Activated CD8-positive, alpha-beta memory T cell treated with anti-CD3 and anti-CD28 coated beads for 4 hours (primary cell): ENCODE measurements at regions not wholly inside any gene's neighbourhood (a gene's known extent, or its start where the extent isn't known, plus 50 kb on each side); places are given as distances from the start of the nearest gene placed in this dataset.
"Not testable (repeated sequence)": the region's sequence is repeated elsewhere in the genome, so short reads cannot be mapped to it uniquely, and the experiment has no call there.

Experiments used
- DNase-seq, 2 donors: peaks; one replicate each; pipeline ENCODE4 v3.0.0-alpha.2; 2020; ENCODE audit warnings: low read depth in 2 of 2

GRCh38 chr6:156601152-156602065, 175.8 kb upstream of the ARID1B start:
- DNase-seq = no peak

GRCh38 chr6:156600678-156601077, 176.5 kb upstream of the ARID1B start:
- no peak for DNase-seq

- no peak for DNase-seq
Observed at GRCh38 chr6:156599978-156600590, 177.1 kb upstream of the ARID1B start.

GRCh38 chr6:156599366-156599765, 177.8 kb upstream of the ARID1B start:
- DNase-seq = no peak

GRCh38 chr6:156598855-156599180, 178.4 kb upstream of the ARID1B start:
- no peak for DNase-seq

GRCh38 chr6:156598071-156598854, 178.9 kb upstream of the ARID1B start:
- no peak for DNase-seq

- DNase-seq = no peak
Observed at GRCh38 chr6:156597095-156597494, 180.1 kb upstream of the ARID1B start.

- no peak for DNase-seq
Observed at GRCh38 chr6:156595476-156595875, 181.7 kb upstream of the ARID1B start.

- no peak for DNase-seq
Observed at GRCh38 chr6:156593893-156594292, 183.3 kb upstream of the ARID1B start.

GRCh38 chr6:156593127-156593526, 184.1 kb upstream of the ARID1B start:
- no peak for DNase-seq

GRCh38 chr6:156590482-156590881, 186.7 kb upstream of the ARID1B start:
- no peak for DNase-seq

GRCh38 chr6:156589281-156589680, 187.9 kb upstream of the ARID1B start:
- no peak for DNase-seq

GRCh38 chr6:156587751-156588301, 189.4 kb upstream of the ARID1B start:
- no peak for DNase-seq

GRCh38 chr6:156587071-156587470, 190.1 kb upstream of the ARID1B start:
- no peak for DNase-seq

GRCh38 chr6:156585859-156586258, 191.3 kb upstream of the ARID1B start:
- no peak for DNase-seq

- DNase-seq = not testable (repeated sequence)
Observed at GRCh38 chr6:156584121-156584520, 193.1 kb upstream of the ARID1B start.

- no peak for DNase-seq
Observed at GRCh38 chr6:156583083-156583482, 194.1 kb upstream of the ARID1B start.

GRCh38 chr6:156582509-156582992, 194.6 kb upstream of the ARID1B start:
- no peak for DNase-seq

- DNase-seq = no peak
Observed at GRCh38 chr6:156579564-156579963, 197.6 kb upstream of the ARID1B start.

GRCh38 chr6:156577749-156578148, 199.4 kb upstream of the ARID1B start:
- DNase-seq = no peak

- no peak for DNase-seq
Observed at GRCh38 chr6:156575361-156575760, 201.8 kb upstream of the ARID1B start.

- DNase-seq = no peak
Observed at GRCh38 chr6:156564807-156565149, 212.4 kb upstream of the ARID1B start.
